Activated naive CD8-positive, alpha-beta T cell treated with anti-CD3 and anti-CD28 coated beads, Interleukin-2, amount 10 ng/mL, durations not matched to agents 7 days and 5 days (primary cell): ENCODE measurements at regions not wholly inside any gene's neighbourhood (a gene's known extent, or its start where the extent isn't known, plus 50 kb on each side); places are given as distances from the start of the nearest gene placed in this dataset.

ENCODE experiments used
- ATAC-seq: fragments of 150-1000 bp; cut with Tn5 transposase; one replicate; pipeline ENCODE4 v1.10.0; 2021; ENCODE audit warnings: low read depth, moderate library complexity
- POLR2A ChIA-PET: fragments of 350-600 bp; sonication (Branson Sonifier 250); formaldehyde crosslinking; loops from one replicate; lab custom pipeline; 2021; ENCODE audit warnings: antibody characterized with exemption; lab: Charles Lee
- DNase-seq: peaks from one replicate; pipeline ENCODE4 v3.0.0; 2021
- H3K27ac Mint-ChIP-seq: one replicate; pipeline ENCODE4 v1.8.0; 2022; ENCODE audit warnings: mild to moderate bottlenecking, mixed read lengths
- H3K27me3 Mint-ChIP-seq: one replicate; pipeline ENCODE4 v1.8.0; 2022; ENCODE audit warnings: mild to moderate bottlenecking, moderate library complexity, mixed read lengths
- H3K36me3 Mint-ChIP-seq: one replicate; pipeline ENCODE4 v1.8.0; 2021; ENCODE audit warnings: mild to moderate bottlenecking, mixed read lengths
- H3K4me1 Mint-ChIP-seq: one replicate; pipeline ENCODE4 v1.8.0; 2021; ENCODE audit warnings: mixed read lengths
- H3K4me3 Mint-ChIP-seq: one replicate; pipeline ENCODE4 v1.8.0; 2022; ENCODE audit warnings: mild to moderate bottlenecking, moderate library complexity, mixed read lengths
- H3K9me3 Mint-ChIP-seq: one replicate; pipeline ENCODE4 v1.8.0; 2021; ENCODE audit warnings: mixed read lengths

- no peaks in the 10 kb centered on the region for H3K4me1 Mint-ChIP-seq
- no peak overlapping the region for H3K4me3 Mint-ChIP-seq
- H3K27ac Mint-ChIP-seq: no peak overlapping the region
- no peaks in the 10 kb centered on the region for H3K9me3 Mint-ChIP-seq
- no peaks in the 10 kb centered on the region for H3K27me3 Mint-ChIP-seq
- ATAC-seq: no peak
- H3K36me3 Mint-ChIP-seq: no peaks in the 10 kb centered on the region
- DNase-seq: no peak
- POLR2A ChIA-PET: no interaction called here
Observed at GRCh38 chr1:30331415-30332065, 391.8 kb downstream of the MATN1 start.

GRCh38 chr1:30330644-30331043, 392.7 kb downstream of the MATN1 start:
- no peak overlapping the region for H3K4me3 Mint-ChIP-seq
- no peaks in the 10 kb centered on the region for H3K27me3 Mint-ChIP-seq
- ATAC-seq (no peak), DNase-seq (no peak)
- H3K36me3 Mint-ChIP-seq: no peaks in the 10 kb centered on the region
- H3K4me1 Mint-ChIP-seq: no peaks in the 10 kb centered on the region
- H3K27ac Mint-ChIP-seq: no peak overlapping the region
- H3K9me3 Mint-ChIP-seq: no peaks in the 10 kb centered on the region
- POLR2A ChIA-PET: no interaction called here

- Mint-ChIP-seq H3K4me3 (no peak overlapping the region), H3K9me3 (no peaks in the 10 kb centered on the region), H3K36me3 (no peaks in the 10 kb centered on the region), H3K27me3 (no peaks in the 10 kb centered on the region), H3K27ac (no peak overlapping the region), H3K4me1 (no peaks in the 10 kb centered on the region)
- DNase-seq (no peak), ATAC-seq (no peak)
- POLR2A ChIA-PET: no interaction called here
Observed at GRCh38 chr1:30329802-30330557, 393.4 kb downstream of the MATN1 start.

- POLR2A ChIA-PET: no interaction called here
- H3K4me3 Mint-ChIP-seq: no peak overlapping the region
- no peaks in the 10 kb centered on the region for H3K27me3 Mint-ChIP-seq
- H3K9me3 Mint-ChIP-seq: no peaks in the 10 kb centered on the region
- H3K27ac Mint-ChIP-seq: no peak overlapping the region
- ATAC-seq (no peak), DNase-seq (no peak)
- H3K36me3 Mint-ChIP-seq: no peaks in the 10 kb centered on the region
- H3K4me1 Mint-ChIP-seq: no peaks in the 10 kb centered on the region
Observed at GRCh38 chr1:30329263-30329753, 394.1 kb downstream of the MATN1 start.

GRCh38 chr1:30328401-30329262, 394.8 kb downstream of the MATN1 start:
- ATAC-seq (no peak), DNase-seq (no peak)
- POLR2A ChIA-PET: no interaction called here
- Mint-ChIP-seq H3K4me1 (no peaks in the 10 kb centered on the region), H3K4me3 (no peak overlapping the region), H3K27ac (no peak overlapping the region), H3K27me3 (no peaks in the 10 kb centered on the region), H3K9me3 (no peaks in the 10 kb centered on the region), H3K36me3 (no peaks in the 10 kb centered on the region)

- Mint-ChIP-seq H3K9me3 (no peaks in the 10 kb centered on the region), H3K4me1 (no peaks in the 10 kb centered on the region), H3K27me3 (no peaks in the 10 kb centered on the region), H3K4me3 (no peak overlapping the region), H3K27ac (no peak overlapping the region), H3K36me3 (no peaks in the 10 kb centered on the region)
- POLR2A ChIA-PET: no interaction called here
- DNase-seq: no peak
- no peak for ATAC-seq
Observed at GRCh38 chr1:30328100-30328370, 395.4 kb downstream of the MATN1 start.

- Mint-ChIP-seq H3K9me3 (no peaks in the 10 kb centered on the region), H3K36me3 (no peaks in the 10 kb centered on the region), H3K27ac (no peak overlapping the region), H3K4me1 (no peaks in the 10 kb centered on the region), H3K4me3 (no peak overlapping the region), H3K27me3 (no peaks in the 10 kb centered on the region)
- POLR2A ChIA-PET: no interaction called here
- no peak for ATAC-seq
- DNase-seq: no peak
Observed at GRCh38 chr1:30327370-30328099, 395.9 kb downstream of the MATN1 start.

- POLR2A ChIA-PET: no interaction called here
- no peak overlapping the region for H3K27ac Mint-ChIP-seq
- DNase-seq: no peak
Observed at GRCh38 chr1:30325999-30326398, 397.4 kb downstream of the MATN1 start.

GRCh38 chr1:30325085-30325935, 398.1 kb downstream of the MATN1 start:
- DNase-seq (no peak), ATAC-seq (no peak)
- H3K27ac Mint-ChIP-seq: no peak overlapping the region
- no peaks in the 10 kb centered on the region for H3K36me3 Mint-ChIP-seq
- POLR2A ChIA-PET: no interaction called here
- H3K4me1 Mint-ChIP-seq: no peaks in the 10 kb centered on the region
- no peaks in the 10 kb centered on the region for H3K27me3 Mint-ChIP-seq
- no peak overlapping the region for H3K4me3 Mint-ChIP-seq
- H3K9me3 Mint-ChIP-seq: no peaks in the 10 kb centered on the region

More at GRCh38 chr1:30325999-30326398, 397.4 kb downstream of the MATN1 start:
- H3K4me1 Mint-ChIP-seq: no peaks in the 10 kb centered on the region
- H3K4me3 Mint-ChIP-seq: no peak overlapping the region
- H3K36me3 Mint-ChIP-seq: no peaks in the 10 kb centered on the region
- no peak for ATAC-seq
- no peaks in the 10 kb centered on the region for H3K27me3 Mint-ChIP-seq
- no peaks in the 10 kb centered on the region for H3K9me3 Mint-ChIP-seq

- POLR2A ChIA-PET: no interaction called here
- no peak for DNase-seq
- Mint-ChIP-seq H3K36me3 (no peaks in the 10 kb centered on the region), H3K27me3 (no peaks in the 10 kb centered on the region), H3K27ac (no peak overlapping the region), H3K4me3 (no peak overlapping the region), H3K4me1 (no peaks in the 10 kb centered on the region), H3K9me3 (no peaks in the 10 kb centered on the region)
- ATAC-seq: no peak
Observed at GRCh38 chr1:30324251-30325084, 398.9 kb downstream of the MATN1 start.

GRCh38 chr1:30323841-30324240, 399.5 kb downstream of the MATN1 start:
- no peaks in the 10 kb centered on the region for H3K27me3 Mint-ChIP-seq
- H3K4me1 Mint-ChIP-seq: no peaks in the 10 kb centered on the region
- ATAC-seq: no peak
- H3K4me3 Mint-ChIP-seq: no peak overlapping the region
- H3K27ac Mint-ChIP-seq: no peak overlapping the region
- no peak for DNase-seq
- H3K9me3 Mint-ChIP-seq: no peaks in the 10 kb centered on the region
- no peaks in the 10 kb centered on the region for H3K36me3 Mint-ChIP-seq
- POLR2A ChIA-PET: no interaction called here

GRCh38 chr1:30323352-30323751, 400.0 kb downstream of the MATN1 start:
- ATAC-seq: no peak
- H3K4me1 Mint-ChIP-seq: no peaks in the 10 kb centered on the region
- no peak for DNase-seq
- no peak overlapping the region for H3K4me3 Mint-ChIP-seq
- no peaks in the 10 kb centered on the region for H3K9me3 Mint-ChIP-seq
- no peaks in the 10 kb centered on the region for H3K36me3 Mint-ChIP-seq
- POLR2A ChIA-PET: no interaction called here
- no peak overlapping the region for H3K27ac Mint-ChIP-seq
- H3K27me3 Mint-ChIP-seq: no peaks in the 10 kb centered on the region
